GM21526 (cell line): ENCODE measurements at regions not wholly inside any gene's neighbourhood (a gene's known extent, or its start where the extent isn't known, plus 50 kb on each side); places are given as distances from the start of the nearest gene placed in this dataset.

ENCODE experiments used
- ATAC-seq: cut with Tn5 transposase; IDR thresholded peaks from one replicate; pipeline ENCODE4 v1.9.1; 2021; ENCODE audit warnings: moderate library complexity; ENCODE audit not compliant: unreplicated experiment, low FRiP score

DNA sequence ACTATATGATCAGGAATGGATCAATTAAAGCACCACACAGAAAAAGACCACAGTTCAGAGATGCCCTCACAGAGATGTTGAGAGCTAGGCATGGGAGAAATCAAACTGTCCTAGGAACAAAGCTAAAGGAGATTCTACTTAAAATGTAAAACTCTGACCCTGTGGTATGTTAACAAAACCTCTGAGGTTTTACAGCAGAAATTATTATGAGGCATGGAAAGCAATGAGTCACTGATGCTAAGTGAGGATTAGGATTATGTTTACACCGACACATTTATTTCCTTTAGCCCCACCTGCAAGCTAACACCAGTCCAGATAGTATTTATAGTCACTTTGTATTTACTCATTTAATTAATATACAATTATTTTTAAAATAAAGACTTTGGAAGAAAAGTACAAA, 1242.2 kb downstream of the OTOL1 start:
- no peak for ATAC-seq

DNA sequence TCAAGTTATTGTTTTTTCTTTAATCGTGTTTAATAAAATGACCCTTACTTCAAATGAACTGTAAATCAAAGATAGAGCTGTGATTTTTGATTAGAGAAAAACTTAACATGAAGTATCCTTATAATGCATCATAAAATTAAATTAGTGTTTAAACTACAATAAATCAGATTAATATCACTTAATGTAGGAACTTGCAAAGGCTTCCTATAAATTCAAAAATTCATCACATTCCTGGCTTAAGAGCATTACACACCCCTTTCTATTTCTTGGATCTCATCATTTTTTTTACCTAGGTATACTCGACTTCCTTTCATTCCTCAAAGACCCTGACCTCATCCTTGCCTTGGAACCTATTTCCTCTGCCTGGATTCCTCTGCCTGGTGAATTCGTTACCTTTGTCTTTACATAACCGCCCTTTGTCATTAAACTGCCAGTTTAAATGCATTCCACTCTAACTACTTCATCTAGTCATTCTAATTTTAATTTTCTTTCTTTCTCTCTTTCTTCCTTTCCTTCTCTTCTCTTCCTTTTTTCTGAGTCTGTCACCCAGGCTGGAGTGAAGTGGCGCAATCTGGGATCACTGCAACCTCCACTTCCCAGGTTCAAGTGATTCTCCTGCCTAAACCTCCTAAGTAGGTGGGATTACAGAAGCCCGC, 1244.5 kb downstream of the OTOL1 start:
- ATAC-seq: no peak

DNA sequence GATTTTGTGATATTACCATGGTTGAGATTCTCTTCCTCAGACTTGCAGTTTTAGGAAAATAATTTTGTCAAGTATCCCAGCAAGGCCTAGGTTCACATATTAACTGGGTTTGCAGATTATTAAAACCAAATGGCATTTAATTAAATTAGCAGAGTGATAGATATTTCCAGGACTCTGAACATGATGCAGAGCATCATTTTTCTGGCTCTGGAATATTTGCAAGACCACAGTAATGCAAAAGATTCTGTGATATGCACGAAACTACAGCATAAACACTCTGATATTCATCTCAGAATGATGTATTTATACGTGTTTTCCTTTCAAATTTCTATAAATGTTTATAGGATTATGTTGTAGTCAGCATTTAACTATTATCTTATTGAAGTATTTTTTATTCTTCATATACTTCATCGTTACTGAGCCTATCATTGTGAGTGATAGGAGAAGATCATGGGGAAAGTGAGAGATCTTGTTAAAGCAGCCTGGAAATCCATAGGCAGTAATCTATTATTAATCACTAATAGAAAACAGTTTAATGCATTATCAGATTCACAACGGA, 1245.6 kb downstream of the OTOL1 start:
- no peak for ATAC-seq

DNA sequence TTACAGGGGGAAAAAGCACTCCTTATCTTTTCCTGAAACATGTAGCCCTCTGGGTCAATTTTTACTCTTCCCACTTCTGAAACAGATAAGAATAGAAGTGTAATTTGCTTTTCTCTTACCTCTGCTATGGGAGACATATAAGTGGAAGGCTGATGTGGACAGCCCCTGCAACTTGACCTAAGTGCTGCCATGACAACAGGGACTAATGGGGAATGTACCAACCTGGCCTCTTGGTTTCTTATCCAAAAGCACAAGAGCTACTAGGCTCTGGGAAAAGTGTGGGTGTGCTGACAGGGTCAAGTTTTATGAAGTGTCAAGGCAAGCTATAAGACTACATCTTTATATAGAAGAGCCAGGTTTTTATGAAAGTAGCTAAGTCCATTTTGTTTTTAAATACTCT, 1246.5 kb downstream of the OTOL1 start:
- no peak for ATAC-seq

DNA sequence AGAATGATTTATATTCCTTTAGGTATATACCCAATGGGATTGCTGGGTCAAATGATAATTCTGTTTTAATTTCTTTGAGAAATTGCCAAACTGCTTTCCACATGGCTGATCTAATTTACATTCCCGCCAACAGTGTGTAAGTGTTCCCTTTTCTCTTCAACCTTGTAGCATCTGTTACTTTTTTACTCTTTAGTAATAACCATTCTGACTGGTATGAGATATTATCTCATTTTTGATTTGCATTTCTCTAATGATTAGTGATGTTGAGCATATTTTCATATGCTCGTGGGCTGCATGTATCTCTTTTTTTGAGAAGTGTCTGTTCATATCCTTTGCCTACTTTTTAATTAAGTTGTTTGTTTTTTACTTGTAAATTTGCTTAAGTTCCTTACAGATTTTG, 1264.2 kb downstream of the OTOL1 start:
- no peak for ATAC-seq

DNA sequence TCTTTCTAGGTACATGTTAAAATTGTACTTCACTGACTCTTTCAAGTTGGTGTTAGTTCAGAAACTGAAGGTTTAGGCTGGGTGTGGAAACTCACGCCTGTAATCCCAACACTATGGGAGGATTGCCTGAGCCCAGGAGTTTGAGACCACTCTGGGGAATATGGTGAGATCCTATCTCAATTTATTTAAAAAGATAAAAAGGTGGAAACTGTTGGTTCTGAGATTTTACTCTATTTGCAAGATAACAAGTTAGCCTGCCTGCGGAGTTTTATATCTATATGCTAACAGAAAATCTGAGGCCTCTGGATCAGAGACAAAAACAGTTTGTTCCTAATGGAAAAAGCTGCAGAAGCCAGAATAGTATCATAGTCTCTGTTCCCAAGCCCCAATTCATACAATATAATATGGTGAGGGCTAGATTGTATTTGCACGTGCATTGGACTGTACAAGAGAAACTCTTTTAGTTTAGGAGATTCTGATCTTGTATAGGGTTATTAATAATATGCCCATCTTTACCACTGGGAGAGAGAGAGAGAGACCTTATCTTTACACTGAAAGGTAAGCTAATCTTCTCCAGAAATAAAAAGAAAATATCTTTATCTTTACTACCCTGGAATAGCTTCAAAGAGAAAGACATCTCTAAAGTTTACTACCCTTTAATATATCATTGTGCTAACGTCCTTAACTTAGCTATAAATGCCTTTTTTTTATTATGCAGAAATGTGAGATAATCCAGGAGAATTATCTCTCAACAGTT, 1267.6 kb downstream of the OTOL1 start:
- ATAC-seq: no peak

DNA sequence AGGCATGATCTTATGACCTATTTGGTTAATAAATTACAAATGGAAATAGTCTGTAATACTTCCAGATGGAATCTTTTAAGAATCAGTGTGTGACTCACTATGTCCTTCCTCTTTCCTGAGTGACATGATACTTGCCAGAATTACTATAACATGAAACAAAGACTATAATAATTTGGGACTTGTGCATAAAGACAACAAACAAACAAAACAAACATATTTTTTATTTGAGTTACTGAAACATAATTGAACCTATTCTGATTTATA, 1268.1 kb downstream of the OTOL1 start:
- ATAC-seq: no peak

DNA sequence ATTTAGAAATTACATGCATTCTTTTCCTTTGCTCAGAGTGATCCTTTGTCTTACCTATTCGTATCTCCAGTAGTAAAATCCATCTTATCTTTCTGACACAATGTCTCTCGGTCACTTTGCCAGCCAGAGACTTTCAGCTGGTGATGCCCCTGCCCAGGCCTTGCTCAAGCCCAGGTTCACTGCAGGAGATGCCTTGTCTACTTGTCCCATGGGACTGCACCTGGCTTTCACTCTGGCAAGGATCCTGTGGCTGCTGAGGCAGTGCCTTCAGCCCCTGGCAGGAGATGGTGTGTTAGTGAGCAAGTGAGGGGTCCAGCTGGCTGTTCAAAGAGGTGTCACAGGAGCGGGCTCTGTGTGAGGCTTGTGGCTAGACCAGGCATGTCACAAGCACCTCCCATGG, 1268.9 kb downstream of the OTOL1 start:
- no peak for ATAC-seq

DNA sequence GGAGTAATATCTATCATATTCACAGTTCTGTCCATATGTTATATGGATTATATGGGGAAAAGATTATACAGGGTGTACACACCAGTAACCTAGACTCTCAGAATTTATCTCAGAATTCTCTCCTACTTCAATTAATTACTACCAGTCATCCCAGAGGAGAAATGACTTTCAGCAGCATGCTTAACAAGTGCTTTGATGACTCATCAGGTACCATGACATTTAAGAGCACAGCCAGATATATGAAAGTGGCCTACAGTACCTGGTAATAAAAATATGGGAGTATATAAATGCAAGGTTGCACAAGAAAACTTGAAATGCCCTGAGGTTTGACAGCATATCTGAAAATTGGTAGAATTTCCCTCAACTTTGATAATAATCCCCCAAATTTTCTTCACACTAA, 1273.0 kb downstream of the OTOL1 start:
- ATAC-seq: no peak

DNA sequence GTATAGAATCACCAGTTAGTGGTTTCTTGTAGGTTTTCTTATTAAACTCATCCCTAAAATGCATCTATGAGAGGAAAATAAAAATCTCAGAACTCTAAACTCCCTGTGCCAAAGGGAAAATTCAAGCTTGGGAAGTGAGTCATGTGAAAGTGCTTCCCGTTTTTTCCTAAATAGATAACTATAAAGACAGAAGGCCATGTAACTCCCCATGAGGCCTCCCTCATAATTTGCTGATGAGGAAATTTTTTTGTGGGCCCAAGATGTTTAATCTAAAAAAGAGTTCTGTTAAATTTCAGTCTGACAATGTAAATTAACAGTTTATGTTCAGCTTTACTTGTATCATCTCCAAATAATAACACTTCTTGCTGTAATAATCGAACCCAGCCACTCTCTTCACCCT, 1273.9 kb downstream of the OTOL1 start:
- no peak for ATAC-seq

DNA sequence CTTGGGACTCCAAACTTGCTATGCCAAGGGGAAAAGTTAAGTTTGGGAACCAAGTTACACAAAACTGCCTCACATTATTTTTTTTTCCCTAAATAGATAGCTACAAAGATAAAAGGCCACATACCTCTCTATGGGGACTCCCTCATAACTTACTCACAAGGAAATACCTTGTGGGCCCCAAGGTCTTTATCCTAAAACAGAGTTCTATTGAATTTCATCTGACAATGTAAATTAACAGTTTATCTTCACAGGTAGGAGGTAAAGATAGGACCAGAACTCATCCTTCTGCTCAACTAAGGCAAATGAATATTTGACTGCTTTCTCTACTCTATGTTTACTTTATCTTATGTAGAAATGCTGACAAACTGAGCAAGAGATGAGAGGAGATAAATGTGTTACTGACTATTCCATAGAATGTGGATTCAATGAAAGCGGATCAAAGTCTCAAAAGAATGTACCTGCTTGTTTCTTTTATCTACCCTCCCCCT, 1278.0 kb downstream of the OTOL1 start:
- no peak for ATAC-seq

DNA sequence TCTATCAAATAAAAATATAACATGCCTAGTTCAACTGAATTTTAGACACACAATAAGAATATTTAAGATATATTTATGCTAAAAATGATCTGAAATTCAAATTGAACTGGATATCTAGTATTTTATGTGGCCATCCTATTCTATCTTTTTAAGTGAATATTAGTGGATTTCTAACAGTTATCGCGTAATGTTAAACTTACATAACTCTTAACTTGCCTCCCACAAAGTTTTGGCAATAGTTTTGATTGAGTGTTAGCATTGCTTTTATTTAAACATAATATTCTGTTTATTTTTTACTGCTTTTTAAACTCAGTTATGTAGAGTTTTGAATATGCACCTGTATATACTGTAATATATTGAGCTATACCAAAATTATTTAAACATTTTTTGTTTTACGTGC, 1279.5 kb downstream of the OTOL1 start:
- no peak for ATAC-seq

DNA sequence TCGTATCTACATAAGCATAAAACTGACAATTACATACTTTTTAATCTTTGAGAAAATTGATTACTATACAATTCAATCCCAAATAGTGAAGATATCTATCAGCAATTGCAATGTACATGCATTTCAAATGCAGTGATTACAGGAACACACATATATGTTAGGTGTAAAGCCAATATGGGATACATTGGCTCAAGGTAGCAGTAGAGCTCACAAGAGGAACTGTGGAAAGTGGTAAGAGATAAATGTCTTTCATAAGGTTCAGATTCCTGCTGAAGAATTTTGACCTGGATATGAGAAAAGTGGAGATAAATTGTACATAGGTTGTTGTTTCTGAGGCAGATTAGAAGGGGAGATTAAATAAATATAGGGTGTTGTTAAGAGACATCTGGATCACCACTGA, 1280.5 kb downstream of the OTOL1 start:
- ATAC-seq: no peak

DNA sequence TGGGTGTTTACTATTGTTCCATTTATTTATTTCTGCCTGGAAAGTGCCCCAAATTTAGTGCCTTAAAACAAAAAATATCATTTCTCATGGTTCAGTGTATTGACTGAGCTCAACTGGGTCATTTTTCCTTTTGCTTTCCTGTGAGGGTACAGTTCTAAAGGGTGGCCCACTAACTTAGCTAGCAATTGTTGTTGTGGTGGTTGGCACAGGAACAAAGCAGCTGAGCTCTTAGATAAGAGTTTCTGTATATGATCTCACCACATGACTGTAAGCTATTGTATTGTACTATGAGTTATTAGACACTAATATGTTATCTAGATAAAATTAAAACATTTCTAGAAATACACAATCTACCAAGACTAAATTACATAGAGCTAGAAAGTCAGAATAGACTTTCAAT, 1283.7 kb downstream of the OTOL1 start:
- no peak for ATAC-seq

DNA sequence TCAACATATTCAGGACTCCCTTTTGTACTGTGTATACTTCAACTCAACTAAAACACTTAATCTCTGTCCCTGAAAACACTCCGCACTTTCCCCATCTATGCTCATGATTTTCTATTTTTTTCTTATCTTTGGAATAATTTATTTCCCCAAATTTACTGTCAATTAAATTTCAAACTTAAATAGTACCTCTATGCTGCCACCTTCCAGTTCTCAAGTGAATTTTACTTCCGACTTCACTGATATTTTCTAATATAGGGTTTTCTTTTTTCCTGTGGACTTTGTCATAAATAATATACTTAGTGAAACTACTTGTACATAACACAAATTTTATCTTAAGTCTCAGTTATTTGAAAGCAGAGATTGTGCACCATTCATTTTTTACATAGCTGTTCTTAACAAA, 1303.3 kb downstream of the OTOL1 start:
- no peak for ATAC-seq

DNA sequence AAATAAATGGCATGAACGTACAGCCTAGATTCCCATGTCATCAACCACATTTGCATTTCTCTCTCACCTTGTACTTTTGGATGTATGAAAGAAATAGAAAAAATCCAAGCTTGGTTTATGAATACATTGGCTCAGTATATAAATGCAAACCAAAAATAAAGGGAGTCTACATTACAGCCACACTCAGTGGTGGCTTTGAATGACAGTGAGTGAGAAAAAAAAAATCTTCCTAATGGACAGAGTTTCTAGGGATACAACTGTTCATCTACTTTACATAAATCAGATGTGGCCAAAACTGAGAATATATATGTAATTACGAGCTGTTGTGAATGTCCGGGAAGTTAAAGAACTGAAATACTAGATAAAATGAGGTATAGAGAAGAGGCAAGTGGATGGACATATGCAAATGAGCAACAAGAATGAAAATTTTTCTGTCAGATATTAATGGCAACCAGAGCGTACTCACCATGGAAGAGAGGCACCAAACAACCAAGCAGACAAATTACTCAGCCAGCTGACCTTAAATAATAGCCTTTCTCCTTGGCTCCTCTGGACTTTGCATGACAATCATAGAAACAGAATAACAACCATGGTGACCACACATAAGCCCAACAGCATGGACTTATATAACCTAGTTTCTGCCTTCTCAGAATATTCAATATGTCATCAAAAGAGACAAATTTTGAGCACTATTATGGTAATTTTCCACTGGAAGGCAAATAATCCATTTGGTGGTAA, 1305.8 kb downstream of the OTOL1 start:
- no peak for ATAC-seq

DNA sequence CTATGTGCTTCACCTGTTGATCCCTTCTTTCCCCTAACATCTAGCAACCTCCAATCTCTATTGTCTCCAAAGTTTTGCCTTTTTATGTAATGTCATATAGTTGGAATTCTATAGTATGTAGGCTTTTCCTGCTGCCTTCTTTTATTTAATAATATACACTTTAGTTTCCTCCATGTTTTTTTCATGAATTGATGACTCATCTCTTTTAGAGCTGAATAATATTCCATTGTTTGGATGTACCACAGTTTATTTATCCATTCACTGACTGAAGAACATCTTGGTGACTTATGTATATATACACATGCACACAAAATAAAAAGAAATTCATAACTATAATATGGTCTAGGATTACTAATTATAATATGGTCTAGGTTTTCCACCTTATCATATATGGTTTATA, 1314.2 kb downstream of the OTOL1 start:
- no peak for ATAC-seq

DNA sequence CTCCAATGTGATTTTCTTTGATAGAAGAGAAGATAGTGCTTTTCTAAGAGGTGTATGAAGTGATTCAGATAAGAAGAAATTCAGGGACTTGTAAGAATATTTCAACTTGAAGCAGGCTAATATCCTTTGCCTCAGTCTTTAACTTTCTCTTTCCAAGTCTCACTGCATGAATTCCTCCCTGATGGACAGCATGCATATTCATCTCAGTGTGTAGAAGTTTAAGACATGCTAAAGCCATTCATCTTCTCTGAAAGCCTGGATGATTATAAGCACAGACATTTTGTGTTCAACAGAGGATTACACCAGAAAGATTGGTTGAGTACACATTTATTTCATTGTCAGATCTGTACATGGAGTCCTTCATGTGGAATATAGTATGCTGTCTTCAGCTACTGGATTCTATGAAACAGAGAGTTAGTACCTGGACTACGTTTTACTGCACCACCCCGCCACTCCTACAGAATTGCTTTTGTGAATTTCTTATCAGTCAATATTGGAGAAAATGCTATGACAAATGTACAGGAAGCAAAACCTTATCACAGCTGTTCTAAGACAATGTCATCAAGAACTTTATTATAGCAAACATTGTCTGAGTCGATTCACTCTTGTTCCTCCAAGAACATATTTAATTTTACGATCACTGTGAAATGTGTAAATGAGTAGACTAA, 1346.1 kb downstream of the OTOL1 start:
- no peak for ATAC-seq

DNA sequence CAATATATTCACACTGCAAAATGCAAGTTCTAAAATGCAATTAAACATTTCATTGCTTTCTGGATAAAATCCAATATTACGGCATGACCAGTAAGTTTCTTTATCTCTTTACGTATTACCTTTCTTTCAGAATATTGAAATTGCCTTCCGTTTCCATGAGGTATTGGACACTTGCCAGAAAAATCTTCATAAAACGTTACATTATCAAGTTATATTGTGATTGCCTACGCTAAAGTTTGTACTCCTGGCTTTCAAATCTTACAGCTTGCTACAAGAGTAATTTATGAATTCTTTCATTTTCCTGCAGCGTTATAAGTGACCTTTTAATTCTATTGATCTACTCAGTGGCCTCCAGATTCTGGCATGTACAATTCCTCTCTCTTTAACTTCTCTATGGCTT, 1349.3 kb downstream of the OTOL1 start:
- no peak for ATAC-seq

DNA sequence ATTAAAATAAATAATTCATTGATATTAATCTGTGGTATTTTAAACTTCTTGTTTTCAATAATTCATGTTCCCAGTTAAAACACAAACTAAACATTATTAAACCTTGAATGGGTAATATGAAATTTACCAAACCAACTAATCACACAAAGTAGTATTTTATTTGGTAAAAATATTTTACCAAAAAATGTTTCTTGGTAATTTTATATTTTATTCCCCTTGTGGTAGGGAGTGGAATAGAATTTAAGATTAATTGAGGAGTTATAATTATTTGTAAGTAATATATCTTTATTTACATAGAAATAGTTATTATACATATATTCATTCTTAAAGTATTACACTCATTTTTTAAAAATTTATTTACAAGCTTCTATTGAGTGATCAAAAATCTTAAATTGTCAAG, 1350.9 kb downstream of the OTOL1 start:
- no peak for ATAC-seq

DNA sequence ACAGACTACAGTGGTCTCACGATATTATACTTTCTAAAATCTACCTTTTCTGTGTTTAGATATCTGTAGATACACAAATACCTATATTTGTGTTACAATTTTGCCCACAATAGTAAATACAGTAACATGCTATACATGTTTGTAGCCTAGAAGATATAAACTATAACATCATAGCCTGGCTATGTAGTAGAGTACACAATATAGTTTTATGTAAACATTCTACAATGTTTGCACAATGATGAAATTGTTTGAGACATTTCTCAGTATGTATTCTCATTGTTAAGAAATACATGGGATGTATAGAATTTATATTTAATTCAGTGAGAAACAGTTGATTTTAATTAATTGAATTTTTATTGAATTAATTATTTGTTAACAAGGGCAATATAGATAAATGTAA, 1367.0 kb downstream of the OTOL1 start:
- ATAC-seq: no peak
